NCI-H1092 (cell line): ENCODE measurements at regions not wholly inside any gene's neighbourhood (a gene's known extent, or its start where the extent isn't known, plus 50 kb on each side); places are given as distances from the start of the nearest gene placed in this dataset.
A peak's percentile ranks its signal among the peaks of the same experiment; 100 is the strongest.
"Not testable (repeated sequence)": the region's sequence is repeated elsewhere in the genome, so short reads cannot be mapped to it uniquely, and the experiment has no call there.

ENCODE experiments used
- DNase-seq: peaks from one replicate; lab custom pipeline; 2025; lab: John Stamatoyannopoulos, UW

DNA sequence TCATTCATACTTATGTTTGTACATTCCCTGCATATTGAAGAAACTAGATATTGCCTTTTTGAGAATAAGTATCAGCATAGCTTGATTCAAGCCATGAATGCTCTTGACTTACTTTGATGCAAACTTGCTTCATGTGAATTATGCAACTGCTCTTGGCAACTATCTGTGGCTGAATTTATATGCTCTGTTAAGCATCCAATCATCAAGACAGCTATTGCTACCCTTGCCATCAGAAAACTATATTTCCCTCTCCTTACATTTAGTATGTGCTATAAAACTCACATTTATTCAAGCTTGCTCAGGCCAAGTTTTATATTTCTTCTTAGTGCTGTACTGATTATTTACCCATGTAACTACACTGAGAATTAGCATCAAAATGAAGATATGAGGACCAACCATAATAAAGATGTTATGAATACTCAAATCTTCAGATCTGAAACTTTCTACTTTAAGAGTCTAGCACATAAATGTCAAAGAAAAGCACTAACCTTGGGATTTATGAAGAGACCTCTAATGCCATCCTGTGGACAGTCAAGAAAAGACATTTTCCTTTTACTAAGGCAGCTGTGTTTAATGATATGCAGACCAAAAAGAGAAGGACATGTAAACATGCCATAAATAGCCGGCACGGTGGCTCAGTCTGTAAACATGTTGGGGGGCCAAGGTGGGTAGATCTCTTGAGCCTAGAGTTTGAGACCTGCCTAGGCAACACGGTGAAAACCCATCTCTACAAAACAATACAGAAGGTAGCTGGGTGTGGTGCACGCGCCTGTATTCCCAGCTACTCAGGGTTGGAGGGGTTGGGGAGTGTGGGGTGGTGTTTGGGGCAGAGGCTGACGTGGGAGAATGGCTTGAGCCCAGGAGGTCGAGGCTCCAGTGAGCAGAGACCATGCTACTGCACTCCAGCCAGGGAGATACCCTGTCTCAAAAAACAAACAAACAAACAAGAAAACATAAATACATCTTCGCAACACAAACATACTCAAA, 267.0 kb upstream of the TYRP1 start:
- peak; percentile 26 for DNase-seq

DNA sequence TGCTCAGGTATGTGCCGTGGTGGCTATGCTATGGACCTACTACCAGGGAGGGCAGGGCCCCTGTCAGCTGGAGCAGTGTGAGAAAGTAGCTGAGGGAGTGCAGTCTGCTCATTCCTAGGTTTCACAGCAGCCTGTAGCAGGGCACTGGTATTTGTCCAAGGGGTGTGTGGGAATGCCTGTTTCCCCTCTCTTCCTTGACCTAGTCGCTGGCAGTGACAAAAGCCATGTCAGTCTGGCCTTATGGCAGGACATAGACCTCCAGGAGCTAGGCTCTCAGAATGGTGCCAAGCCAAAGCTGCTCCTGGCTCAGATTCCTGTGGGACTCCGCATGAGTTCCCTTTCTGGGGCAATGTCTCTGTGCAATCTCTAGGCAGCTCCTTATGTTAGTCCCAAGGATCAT, 253.9 kb upstream of the TYRP1 start:
- DNase-seq = no peak

DNA sequence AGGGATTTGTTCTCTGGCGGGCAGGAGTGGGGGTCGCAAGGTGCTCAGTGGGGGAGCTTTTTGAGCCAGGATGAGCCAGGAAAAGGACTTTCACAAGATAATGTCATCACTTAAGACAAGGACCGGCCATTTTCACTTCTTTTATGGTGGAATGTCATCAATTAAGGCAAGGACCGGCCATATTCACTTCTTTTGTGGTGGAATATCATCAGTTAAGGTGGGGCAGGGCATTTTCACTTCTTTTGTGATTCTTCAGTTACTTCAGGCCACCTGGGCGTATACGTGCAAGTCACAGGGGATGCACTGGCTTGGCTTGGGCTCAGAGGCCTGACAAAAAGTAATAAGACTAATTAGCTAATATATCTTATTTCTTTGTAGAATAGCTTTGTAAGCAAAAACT, 252.1 kb upstream of the TYRP1 start:
- not testable (repeated sequence) for DNase-seq

DNA sequence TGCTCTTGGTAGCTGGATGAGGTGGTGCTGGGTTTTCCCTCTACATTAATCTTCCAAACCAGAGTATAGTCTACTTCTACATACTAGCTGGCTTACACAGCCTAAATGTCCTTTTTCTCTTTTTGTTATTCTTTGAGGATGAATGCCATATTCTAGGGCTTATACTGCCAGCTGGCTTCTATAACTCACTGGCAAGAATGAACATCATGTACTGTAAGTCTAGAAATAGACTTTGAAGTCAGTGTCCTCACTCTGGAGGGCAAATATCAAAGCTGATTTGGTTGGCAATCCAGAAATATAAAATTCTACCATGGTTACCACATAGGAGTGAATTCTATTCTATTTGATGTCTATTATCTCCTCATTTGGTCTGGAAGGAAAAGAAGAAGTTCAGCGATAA, 251.7 kb upstream of the TYRP1 start:
- DNase-seq = no peak

DNA sequence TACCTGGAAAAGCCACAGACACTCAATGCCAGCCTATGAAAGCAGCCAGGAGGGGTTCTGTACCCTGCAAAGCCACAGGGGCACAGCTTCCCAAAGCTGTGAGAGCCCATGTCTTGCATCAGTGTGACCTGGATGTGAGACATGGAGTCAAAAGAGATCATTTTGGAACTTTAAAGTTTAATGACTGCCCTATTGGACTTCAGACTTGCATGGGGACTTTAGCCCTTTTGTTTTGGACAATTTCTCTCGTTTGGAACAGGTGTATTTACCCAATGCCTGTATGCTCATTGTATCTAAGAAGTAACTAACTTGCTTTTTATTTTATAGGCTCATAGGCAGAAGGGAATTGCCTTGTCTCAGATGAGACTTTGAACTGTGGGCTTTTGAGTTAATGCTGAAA, 244.9 kb upstream of the TYRP1 start:
- DNase-seq = no peak

DNA sequence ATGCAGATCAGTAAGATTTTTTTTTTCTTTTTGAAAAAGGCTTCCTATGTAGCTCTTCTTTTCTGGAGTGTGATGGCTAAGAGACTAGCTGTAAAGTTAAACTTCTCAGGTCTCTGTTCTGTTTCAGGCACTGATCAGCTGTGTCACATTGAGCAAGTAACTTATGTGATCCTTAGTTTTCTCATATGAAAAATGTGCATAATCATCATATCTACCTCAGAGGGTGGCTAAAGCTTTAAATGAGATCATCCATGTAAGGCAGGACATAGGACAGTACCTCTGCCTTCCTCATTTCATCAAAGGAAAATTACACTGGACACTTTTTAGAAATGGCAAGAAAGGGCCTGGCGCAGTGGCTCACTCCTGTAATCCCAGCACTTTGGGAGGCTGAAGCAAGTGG, 235.9 kb upstream of the TYRP1 start:
- DNase-seq = no peak

DNA sequence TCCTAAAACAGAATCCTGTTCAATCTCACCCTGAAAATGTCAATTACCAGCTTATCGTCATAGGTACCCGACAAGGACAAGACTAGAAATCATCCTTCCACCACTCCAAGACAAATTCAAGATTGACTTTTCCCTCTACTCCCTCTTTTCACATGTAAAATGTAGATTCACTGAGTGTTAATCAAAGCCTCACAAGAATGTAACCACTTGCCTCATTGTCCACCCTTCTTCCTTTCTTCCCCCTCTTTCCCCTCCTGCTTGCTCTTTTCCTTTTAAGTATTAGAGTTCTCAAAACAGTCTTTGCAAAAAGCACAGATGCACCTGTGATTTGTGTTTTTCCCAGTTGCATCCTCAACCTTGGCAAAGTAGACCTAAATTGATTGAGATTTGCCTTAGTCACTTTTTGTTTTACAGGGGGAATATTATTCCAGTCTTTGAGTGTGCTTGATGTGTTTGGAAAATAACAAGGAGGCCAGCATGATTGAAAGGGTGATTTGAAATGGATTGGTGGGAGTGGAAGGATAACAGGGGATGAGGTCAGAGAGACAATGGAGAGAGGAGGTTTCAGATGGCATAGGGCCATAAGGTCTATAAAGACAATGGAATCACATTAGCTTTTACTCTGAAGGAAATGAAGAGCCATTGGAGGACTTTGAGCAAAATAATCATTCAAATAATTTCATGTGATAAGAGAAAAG, 231.3 kb upstream of the TYRP1 start:
- no peak for DNase-seq

DNA sequence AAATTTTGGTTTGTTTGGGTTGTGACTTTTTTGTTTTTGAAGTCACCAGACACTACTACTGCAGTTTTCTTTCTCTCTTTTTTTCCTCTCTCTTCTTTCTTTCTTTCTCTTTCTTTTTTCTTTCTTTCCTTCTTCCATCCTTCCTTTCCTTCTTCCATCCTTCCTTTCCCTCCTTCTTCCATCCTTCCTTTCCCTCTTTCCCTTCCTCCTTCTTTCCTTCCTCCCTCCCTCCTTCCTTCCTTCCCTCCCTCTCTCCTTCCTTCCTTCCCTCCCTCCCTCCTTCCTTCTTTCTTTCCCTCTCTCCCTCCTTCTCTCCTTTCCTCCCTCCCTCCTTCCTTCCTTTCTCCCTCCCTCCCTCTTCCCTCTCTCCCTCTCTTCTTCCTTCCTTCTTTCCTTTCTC, 230.3 kb upstream of the TYRP1 start:
- DNase-seq = no peak

DNA sequence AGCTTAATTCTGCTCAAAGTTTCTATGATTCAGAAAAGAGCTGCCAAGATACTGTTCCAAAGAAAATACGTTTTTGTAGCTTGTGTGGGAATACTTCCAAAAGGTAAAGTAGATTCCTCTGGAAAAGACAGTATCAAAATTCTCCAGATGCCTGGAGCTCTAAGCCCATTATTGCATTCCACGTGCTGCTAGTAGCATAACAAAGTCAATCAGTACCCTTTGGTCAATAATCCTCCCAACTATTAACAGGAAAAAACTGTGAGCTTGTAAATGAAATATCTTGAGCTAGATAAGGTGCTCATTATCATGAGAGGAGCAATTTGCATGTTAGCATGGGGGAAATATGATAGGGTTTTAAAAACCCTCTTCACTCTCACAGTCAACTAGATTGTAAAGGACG, 229.5 kb upstream of the TYRP1 start:
- no peak for DNase-seq

DNA sequence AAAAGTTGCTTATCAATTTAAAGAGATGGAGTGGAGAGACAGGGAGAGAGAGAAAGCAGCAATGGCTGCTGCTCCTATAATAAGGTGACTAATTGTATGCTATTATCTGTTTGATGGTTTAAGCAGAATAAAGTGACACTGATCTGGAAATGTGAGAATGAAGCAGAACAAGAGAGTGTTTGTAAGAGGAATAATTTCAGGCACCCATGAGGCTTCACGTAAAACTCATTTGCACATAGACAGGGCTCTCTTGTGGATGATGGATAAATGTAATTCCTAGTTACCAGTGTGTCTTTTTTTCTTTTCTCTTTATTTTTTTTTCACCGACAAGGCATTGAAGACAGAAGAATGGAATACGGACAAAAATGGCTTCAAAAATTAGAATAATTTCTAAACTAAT, 228.8 kb upstream of the TYRP1 start:
- no peak for DNase-seq

DNA sequence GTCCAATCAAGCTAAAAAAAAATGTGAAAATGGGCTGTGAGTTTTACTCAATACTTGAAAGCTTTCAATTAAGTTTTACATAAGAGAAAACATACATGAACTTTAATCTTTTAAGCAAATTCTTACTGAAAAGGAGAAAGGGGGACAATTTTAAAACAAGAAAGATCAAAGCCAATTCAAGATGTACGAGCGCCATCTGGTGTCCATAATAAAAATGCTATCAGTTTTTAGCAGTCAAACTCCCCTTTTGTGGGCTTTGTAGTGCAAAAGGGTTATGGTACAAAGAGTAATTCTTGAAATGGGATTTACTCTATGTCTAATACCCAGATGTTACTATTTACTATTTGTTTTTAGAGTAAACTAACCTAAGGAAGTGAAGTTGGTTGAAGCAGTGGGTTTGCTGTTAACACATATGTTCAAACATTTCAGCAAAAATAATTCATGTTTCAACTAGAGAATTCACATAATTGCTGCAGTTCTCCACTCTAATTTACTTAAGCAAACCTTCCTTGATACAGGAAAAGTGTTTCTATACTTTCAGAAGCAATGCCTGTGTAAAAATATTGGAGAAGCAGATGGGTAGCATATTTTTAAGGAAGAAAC, 228.2 kb upstream of the TYRP1 start:
- DNase-seq = peak; percentile 32

DNA sequence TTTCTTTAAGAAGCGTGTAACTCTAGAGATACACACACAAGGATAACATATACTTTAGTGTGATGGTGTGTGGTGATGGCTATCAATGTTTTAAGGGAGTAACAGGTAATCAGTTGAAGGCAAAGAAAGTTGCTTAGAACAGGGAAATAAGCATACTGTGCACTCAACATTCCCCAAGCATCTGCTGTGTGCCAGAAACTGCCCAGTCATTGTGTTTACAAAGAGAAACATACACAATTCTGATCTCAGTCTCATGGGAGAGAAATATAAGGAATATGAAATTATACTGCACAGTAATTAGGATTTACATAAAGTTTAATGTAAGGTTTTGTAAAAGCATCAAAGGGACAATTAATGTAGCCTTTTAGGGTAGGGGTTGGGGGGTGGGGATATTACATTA, 224.1 kb upstream of the TYRP1 start:
- DNase-seq = no peak

DNA sequence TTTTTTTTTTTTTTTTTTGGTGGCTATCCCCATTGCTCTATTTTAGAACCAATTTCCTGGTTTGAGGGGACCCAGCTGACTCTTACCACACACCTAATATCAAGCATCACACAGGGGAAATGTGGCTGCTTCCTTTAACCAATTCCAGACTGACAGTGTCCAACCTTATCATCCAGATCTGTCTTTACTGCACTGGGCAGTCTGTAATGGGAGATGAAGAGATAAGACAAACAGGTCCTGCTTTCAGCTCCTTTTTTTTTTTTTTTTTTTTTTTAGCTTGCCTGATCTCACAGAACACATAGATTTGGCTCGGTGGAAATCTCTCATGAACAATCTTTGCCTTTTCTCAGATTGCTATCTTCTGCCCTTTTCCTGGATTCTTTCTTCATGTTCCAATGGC, 198.8 kb upstream of the TYRP1 start:
- no peak for DNase-seq

DNA sequence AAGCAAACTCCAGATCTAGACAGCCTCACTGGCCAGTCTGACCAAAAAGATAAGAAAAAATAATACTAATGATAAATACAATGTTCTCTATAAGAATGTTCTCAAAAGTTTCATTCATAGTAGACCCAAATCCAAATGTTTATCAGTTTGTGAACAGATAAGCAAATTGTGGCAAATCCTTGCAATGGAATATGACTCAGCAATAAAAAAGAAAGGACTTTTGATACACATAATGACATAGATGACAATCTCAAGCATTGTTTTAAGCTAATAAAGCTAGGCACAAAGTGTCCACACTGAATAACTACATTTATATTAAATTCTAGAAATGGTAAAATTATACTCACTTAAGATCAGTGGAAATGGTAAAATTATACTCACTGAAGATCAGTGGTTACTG, 195.4 kb upstream of the TYRP1 start:
- no peak for DNase-seq

DNA sequence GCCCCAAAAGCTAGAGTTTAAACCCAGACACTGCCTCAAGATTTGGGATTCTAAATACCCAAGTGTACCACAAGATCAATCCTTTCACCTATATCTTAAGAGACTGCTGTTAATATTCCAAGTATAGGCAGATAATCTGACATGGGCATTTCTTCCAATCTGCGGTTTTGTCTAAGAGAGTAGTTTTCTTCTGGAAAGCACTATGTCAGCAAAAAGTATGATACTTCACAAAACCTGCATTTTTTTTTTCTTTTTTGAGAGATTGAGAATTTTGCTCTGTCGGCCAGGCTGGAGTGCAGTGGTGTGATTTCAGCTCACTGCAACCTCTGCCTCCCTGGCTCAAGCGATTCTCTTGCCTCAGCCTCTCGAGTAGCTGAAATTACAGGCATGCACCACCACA, 190.7 kb upstream of the TYRP1 start:
- DNase-seq = no peak

DNA sequence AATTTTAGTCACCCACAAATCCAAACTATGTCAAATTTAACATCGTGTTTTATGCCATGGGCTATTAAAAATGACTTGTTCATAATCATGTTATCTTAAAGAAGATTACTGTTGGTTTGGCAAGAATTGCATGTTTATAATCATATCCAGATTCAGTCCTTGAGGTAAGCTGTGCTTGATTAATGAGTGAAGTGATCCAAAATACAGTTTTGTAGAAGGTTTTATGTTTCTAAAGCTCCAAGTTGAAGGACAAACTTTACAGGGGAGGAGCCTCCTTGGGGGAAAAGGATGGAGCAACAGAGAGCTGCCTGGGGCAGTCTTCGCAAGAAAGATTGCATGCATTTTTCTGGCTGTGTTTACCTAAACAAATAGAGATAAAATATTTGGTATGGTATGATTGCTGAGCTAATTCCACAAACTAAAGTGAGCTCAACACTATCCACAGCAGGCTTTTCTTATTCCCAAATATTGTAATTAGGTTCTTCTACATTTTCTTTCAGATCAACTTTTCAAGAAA, 189.5 kb upstream of the TYRP1 start:
- DNase-seq = no peak

DNA sequence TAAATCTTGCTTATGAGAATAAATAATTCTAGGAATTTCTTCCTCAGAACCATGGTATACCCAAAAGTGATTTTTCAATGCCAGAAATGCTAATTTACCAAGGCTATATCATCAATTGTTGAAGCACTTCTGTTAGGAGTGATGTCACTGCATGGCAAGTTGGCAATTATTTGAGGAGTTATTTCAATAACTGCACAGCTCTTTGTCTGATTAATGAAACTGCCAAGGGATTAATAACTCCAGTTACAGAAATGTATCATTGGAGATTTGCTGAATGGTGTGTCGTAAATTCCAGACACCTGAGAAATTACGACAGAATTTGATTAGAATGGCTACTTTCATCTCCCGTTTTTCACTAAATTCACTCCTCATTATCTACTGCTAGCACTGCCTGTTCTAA, 182.6 kb upstream of the TYRP1 start:
- no peak for DNase-seq

DNA sequence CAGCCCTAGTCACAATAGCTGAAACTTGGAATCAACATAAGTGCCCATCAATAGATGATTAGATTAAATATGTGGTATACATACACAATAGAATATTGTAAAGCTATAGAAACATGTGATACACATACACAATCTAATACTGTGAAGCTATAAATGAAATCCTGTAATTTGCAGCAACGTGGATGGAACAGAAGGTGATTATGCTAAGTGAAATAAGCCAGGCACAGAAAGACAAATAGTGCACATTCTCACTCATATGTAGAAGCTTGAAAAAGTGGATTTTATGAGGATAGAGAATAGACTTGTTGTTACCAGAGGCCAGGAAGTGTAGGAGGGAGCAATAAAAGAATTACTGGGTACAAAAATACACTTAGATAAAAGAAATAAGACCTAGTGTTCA, 181.5 kb upstream of the TYRP1 start:
- DNase-seq = no peak

DNA sequence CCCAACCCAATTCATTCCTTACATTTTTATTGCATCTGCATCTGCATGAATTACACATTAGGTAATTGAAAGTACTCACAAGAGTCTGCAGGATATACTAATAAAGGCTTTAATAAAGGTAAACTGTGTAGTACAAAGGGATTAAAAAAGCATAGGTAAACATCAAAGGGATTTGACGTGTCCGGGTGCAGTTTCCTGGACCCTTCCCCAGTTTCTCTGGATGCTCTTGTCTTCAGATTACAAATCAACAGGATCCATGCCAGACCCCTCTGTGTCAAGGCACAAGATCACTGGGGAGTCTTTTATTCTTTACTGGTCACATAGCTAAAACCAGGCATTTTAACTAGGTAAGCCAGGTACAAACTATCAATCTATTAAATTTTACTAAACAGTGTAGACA, 177.2 kb upstream of the TYRP1 start:
- DNase-seq = no peak

DNA sequence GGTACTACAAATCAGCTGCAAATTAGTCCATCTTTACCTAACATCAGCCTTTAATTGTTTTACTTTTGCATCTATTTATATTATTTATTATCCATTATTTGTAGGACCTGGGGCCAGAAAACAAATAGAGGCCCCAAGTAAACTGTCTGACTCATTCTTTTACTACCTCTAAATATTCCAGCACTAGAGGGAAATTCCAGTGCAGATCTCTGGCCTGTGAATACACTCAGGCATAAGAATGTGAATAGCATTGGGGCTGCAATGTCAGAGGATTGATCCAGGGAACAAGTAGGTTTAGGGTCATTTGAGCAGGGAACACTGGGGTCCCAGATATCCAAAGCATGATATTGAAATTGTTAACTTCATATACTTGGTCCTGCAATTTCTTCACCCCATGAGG, 176.6 kb upstream of the TYRP1 start:
- no peak for DNase-seq

DNA sequence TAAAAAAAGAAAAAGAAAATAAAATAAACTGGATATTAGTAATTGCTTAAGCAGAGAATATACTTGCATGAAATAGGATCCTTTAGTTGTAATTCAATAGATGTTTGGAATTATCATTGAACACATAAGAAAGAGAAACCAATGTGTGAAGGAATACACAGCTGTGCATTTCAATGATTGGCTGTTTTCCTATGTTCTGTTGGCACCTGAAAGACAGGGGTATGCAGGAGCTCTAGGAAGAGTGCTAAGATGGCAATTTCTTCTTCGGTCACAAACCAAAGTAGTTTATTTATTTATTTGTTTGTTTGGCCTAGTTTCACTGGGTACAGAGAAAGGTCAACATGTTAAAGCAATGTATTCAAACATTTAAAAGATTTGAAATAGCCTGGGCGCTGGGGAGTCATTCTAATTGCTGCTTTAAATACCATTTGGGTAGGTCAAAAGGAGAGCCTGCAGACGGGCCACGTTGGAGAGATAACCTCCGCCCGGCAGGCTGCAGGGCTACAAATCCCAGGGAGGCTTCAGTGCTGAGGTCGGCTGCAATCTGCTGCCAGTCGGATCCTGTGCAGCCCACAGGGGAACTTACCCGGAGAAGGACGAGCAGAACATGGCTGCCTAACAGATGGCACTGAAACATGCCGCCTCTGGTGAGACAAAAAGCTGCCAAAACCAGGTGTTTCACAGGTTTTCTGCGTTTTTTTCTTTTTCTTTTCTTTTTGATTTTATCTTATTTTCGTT, 154.2 kb upstream of the TYRP1 start:
- DNase-seq = no peak

DNA sequence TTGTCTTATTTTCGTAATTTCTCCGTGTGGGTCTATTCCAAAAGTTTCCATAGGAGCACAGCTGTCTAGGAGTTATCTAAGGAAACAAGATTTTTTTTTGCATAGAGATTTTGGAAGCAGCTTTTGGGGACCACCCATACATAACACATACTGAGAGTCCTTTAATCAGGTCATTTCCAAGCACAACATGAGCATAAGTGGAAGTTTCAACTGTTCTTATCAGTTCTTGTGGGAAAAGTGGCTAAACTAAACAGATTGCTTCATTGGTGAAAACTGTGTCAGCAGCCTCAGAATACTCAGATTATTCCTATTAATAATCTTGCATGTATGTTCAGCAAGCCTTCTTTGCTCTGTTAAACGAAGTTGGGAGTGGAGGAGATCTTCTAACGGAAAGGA, 153.6 kb upstream of the TYRP1 start:
- DNase-seq = no peak
